Jurkat, Clone E6-1 (cell line): ENCODE measurements at regions not wholly inside any gene's neighbourhood (a gene's known extent, or its start where the extent isn't known, plus 50 kb on each side); places are given as distances from the start of the nearest gene placed in this dataset.
"Not testable (repeated sequence)": the region's sequence is repeated elsewhere in the genome, so short reads cannot be mapped to it uniquely, and the experiment has no call there.

Experiments used
- DNase-seq: peaks from one replicate; pipeline ENCODE4 v3.0.0-alpha.2; 2011; ENCODE audit warnings: low read depth, low spot score
- H3K4me3 ChIP-seq: 2 replicates; pipeline ENCODE4 v1.5.1; 2011; ENCODE audit warnings: mild to moderate bottlenecking, low read length, control low read depth, moderate library complexity

- no peak for DNase-seq
- H3K4me3 ChIP-seq: no peak overlapping the region
Observed at GRCh38 chr12:25771476-25771875, 187.0 kb upstream of the RASSF8 start.

- no peak for DNase-seq
- no peak overlapping the region for H3K4me3 ChIP-seq
Observed at GRCh38 chr12:25775968-25776367, 182.5 kb upstream of the RASSF8 start.

GRCh38 chr12:25780771-25781170 is 177.7 kb upstream of the RASSF8 start:
- no peak for DNase-seq
- no peak overlapping the region for H3K4me3 ChIP-seq

- no peak overlapping the region for H3K4me3 ChIP-seq
- DNase-seq: no peak
Observed at GRCh38 chr12:25781232-25781631, 177.2 kb upstream of the RASSF8 start.

- H3K4me3 ChIP-seq: no peak overlapping the region
- DNase-seq: no peak
Observed at GRCh38 chr12:25783566-25783965, 174.9 kb upstream of the RASSF8 start.

GRCh38 chr12:25784669-25785068 is 173.8 kb upstream of the RASSF8 start:
- DNase-seq: no peak
- H3K4me3 ChIP-seq: no peak overlapping the region

- no peak for DNase-seq
- H3K4me3 ChIP-seq: no peak overlapping the region
Observed at GRCh38 chr12:25785134-25785533, 173.3 kb upstream of the RASSF8 start.

GRCh38 chr12:25787701-25788100 is 170.8 kb upstream of the RASSF8 start:
- no peak overlapping the region for H3K4me3 ChIP-seq
- DNase-seq: no peak

- no peak for DNase-seq
- no peak overlapping the region for H3K4me3 ChIP-seq
Observed at GRCh38 chr12:25788707-25789442, 169.6 kb upstream of the RASSF8 start.

GRCh38 chr12:25789541-25789944 is 168.9 kb upstream of the RASSF8 start:
- no peak overlapping the region for H3K4me3 ChIP-seq
- no peak for DNase-seq

- no peak overlapping the region for H3K4me3 ChIP-seq
- no peak for DNase-seq
Observed at GRCh38 chr12:25792031-25792430, 166.5 kb upstream of the RASSF8 start.

- no peak for DNase-seq
- H3K4me3 ChIP-seq: no peak overlapping the region
Observed at GRCh38 chr12:25793196-25793595, 165.3 kb upstream of the RASSF8 start.

GRCh38 chr12:25794571-25794970 is 163.9 kb upstream of the RASSF8 start:
- no peak for DNase-seq

GRCh38 chr12:25796523-25797000 is 161.9 kb upstream of the RASSF8 start:
- no peak for DNase-seq
- H3K4me3 ChIP-seq: no peak overlapping the region

More at GRCh38 chr12:25794571-25794970, 163.9 kb upstream of the RASSF8 start:
- H3K4me3 ChIP-seq: no peak overlapping the region

GRCh38 chr12:25797386-25797785 is 161.1 kb upstream of the RASSF8 start:
- no peak overlapping the region for H3K4me3 ChIP-seq
- no peak for DNase-seq

- H3K4me3 ChIP-seq: no peak overlapping the region
- DNase-seq: no peak
Observed at GRCh38 chr12:25797949-25798348, 160.5 kb upstream of the RASSF8 start.

GRCh38 chr12:25800101-25800500 is 158.4 kb upstream of the RASSF8 start:
- DNase-seq: no peak
- no peak overlapping the region for H3K4me3 ChIP-seq

GRCh38 chr12:25801734-25802133 is 156.7 kb upstream of the RASSF8 start:
- DNase-seq: no peak
- H3K4me3 ChIP-seq: no peak overlapping the region

GRCh38 chr12:25802143-25802542 is 156.3 kb upstream of the RASSF8 start:
- H3K4me3 ChIP-seq: no peak overlapping the region
- no peak for DNase-seq

- DNase-seq: not testable (repeated sequence)
Observed at GRCh38 chr12:25803029-25803664, 155.3 kb upstream of the RASSF8 start.

GRCh38 chr12:25804286-25804685 is 154.2 kb upstream of the RASSF8 start:
- H3K4me3 ChIP-seq, DNase-seq: not testable (repeated sequence)

More at GRCh38 chr12:25803029-25803664, 155.3 kb upstream of the RASSF8 start:
- H3K4me3 ChIP-seq: not testable (repeated sequence)
